ENCODE measurements at regions not wholly inside any gene's neighbourhood (a gene's known extent, or its start where the extent isn't known, plus 50 kb on each side); places are given as distances from the start of the nearest gene placed in this dataset.

DNA sequence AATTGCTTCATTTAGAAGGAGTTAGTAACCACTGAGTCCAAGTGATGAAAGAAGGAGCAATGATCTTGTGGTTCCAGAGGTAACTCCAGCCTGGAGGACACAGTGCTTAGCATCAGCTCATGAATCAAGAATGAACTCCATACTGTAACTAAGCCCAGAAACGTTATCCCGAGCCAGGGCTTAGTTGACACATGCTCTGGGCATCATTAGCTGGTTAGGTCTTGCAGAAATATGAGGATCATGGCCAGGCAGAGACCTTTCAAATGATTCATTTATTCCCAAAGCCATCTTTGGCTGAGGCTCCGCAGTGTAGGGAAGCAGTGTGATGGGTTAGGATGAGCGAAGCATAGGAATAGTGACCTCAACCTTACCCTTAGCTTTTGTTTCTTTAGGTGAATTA is 277.4 kb downstream of the FAM76B start:
- Histone ChIP-seq H3K9me3 (replicated peaks) (no peaks in the 10 kb centered on the region), H3K4me3 (no peak overlapping the region), H3K27ac (replicated peaks) (peak overlapping the region; percentile 49), H3K4me1 (peaks cover 14% of the 10 kb centered on the region), H3K36me3 (no peaks in the 10 kb centered on the region), H3K27me3 (ENCODE audit: low read depth) (no peaks in the 10 kb centered on the region)
- TF ChIP-seq, protein P1, sequence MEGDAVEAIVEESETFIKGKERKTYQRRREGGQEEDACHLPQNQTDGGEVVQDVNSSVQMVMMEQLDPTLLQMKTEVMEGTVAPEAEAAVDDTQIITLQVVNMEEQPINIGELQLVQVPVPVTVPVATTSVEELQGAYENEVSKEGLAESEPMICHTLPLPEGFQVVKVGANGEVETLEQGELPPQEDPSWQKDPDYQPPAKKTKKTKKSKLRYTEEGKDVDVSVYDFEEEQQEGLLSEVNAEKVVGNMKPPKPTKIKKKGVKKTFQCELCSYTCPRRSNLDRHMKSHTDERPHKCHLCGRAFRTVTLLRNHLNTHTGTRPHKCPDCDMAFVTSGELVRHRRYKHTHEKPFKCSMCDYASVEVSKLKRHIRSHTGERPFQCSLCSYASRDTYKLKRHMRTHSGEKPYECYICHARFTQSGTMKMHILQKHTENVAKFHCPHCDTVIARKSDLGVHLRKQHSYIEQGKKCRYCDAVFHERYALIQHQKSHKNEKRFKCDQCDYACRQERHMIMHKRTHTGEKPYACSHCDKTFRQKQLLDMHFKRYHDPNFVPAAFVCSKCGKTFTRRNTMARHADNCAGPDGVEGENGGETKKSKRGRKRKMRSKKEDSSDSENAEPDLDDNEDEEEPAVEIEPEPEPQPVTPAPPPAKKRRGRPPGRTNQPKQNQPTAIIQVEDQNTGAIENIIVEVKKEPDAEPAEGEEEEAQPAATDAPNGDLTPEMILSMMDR (IDR thresholded peaks at IDR 0.05; ENCODE audit: borderline replicate concordance): no peak
- DNase-seq: no peak
- intact Hi-C loops (cut with micrococcal nuclease): no loop called here

DNA sequence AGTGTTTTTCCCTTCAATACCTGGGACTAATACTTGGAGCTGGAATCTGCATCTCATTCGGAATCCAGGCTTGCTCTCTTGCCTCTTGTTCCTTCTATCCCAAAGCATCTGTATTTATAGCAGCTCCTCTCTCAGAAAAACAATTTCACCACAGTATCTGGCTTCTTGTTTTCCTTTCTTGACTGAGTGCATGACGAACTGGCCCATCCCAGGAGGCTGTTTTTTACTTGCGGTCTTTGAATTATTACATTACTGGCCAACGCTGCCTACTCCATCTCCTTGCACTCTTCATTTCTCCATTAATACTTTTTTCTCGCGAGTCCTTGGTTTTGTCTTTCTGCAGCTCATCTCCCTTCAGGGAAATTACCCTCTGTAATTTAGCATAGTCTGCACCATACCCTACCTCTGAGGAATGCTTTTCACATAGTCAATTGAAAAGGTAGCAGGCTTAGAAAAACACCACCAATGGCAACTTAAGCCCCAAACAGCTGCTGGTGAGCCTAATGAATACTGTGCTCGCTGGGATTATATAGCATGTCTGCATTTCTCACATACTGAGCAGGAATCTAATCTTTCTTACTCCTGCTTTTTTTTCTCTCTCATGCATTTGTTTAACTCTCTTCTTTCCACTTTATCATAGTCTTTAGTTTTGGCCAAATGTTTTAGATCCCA is 277.4 kb upstream of the SESN3 start:
- no peak overlapping the region for H3K4me3 ChIP-seq
- peaks cover 13% of the 10 kb centered on the region for H3K4me1 ChIP-seq
- H3K27me3 ChIP-seq (ENCODE audit: low read depth): no peaks in the 10 kb centered on the region
- H3K9me3 ChIP-seq (replicated peaks): no peaks in the 10 kb centered on the region
- DNase-seq: no peak
- no peaks in the 10 kb centered on the region for H3K36me3 ChIP-seq
- TF ChIP-seq, protein P1 (IDR thresholded peaks at IDR 0.05; ENCODE audit: borderline replicate concordance): no peak
- intact Hi-C loops (cut with micrococcal nuclease): no loop called here
- peak overlapping the region; percentile 42 for H3K27ac ChIP-seq (replicated peaks)

DNA sequence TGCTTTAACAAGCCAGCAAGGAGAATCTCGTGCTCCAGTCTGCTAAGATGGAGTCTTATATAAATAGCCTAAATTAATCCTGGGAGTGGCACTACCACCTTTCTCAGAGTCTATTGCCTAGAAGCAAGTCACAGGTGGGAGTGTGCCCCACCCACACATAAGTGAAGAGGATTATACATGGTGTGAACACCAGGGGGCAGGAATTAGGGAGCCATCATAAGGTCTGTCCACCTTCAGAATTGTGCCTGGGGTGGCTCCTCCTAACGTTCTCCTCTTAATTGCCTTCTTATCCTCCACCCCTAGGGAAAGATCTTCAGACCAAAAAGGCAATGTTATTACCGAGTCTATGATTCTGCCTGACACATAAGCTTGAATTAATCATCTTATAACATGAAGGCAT is 276.8 kb upstream of the SESN3 start:
- Histone ChIP-seq H3K9me3 (replicated peaks) (no peaks in the 10 kb centered on the region), H3K4me3 (no peak overlapping the region), H3K4me1 (peaks cover 8% of the 10 kb centered on the region), H3K36me3 (no peaks in the 10 kb centered on the region), H3K27me3 (ENCODE audit: low read depth) (no peaks in the 10 kb centered on the region), H3K27ac (replicated peaks) (peak overlapping the region; percentile 42)
- TF ChIP-seq, protein P1 (IDR thresholded peaks at IDR 0.05; ENCODE audit: borderline replicate concordance): peak; percentile 19
- intact Hi-C loops (cut with micrococcal nuclease): no loop called here
- DNase-seq: no peak

DNA sequence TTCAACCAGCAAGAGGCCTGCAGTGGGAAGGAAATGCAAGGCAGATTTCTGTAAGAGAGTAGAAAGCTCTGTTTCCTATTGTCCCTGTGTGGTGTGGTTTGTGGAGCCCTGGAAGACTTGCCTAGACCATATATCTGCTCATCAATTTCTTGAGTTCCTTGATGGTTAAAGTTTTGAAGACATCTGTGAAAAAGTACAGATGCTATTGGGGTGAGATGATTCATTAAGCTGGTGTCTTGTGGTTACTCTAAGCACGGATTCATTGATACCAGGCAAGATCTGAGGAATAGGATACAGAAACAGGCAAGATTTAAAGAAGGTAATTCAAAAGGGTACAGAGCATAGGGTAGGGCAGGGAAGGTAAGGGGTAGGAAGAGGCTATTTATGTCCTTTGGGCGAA is 275.8 kb upstream of the SESN3 start:
- Histone ChIP-seq H3K4me3 (no peak overlapping the region), H3K9me3 (replicated peaks) (no peaks in the 10 kb centered on the region), H3K4me1 (no peaks in the 10 kb centered on the region), H3K27ac (replicated peaks) (no peak overlapping the region), H3K36me3 (no peaks in the 10 kb centered on the region), H3K27me3 (ENCODE audit: low read depth) (no peaks in the 10 kb centered on the region)
- intact Hi-C loops (cut with micrococcal nuclease): no loop called here
- no peak for DNase-seq
- TF ChIP-seq, protein P1 (IDR thresholded peaks at IDR 0.05; ENCODE audit: borderline replicate concordance): no peak

DNA sequence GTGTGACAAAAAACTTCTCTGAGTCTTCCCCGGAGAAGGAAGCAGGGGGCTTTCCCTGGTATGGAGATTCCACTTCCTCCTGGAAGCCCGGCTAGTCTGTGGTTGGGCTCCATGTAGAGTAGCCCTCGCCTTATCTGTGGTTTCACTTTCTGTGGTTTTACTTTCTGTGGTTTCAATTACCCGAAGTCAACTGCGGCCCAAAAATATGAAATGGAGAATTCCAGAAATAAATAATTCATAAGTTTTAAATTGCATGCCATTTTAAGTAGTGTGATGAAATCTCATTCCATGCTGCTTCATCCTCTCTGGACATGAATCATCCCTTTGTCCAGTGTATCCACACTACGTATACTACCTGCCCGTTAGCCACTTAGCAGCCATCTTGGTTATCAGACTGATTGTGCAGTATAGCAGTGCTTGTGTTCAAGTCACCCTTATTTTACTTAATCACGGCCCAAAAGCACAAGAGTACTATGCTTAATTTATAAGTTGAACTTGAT is 275.0 kb upstream of the SESN3 start:
- H3K36me3 ChIP-seq: no peaks in the 10 kb centered on the region
- H3K9me3 ChIP-seq (replicated peaks): no peaks in the 10 kb centered on the region
- intact Hi-C loops (cut with micrococcal nuclease): no loop called here
- H3K27me3 ChIP-seq (ENCODE audit: low read depth): no peaks in the 10 kb centered on the region
- no peak for DNase-seq
- no peak overlapping the region for H3K4me3 ChIP-seq
- TF ChIP-seq, protein P1 (IDR thresholded peaks at IDR 0.05; ENCODE audit: borderline replicate concordance): no peak
- H3K27ac ChIP-seq (replicated peaks): no peak overlapping the region
- no peaks in the 10 kb centered on the region for H3K4me1 ChIP-seq

Data from left ventricle myocardium inferior (tissue), 1 donor.